ENCODE measurements at regions not wholly inside any gene's neighbourhood (a gene's known extent, or its start where the extent isn't known, plus 50 kb on each side); places are given as distances from the start of the nearest gene placed in this dataset.

DNA sequence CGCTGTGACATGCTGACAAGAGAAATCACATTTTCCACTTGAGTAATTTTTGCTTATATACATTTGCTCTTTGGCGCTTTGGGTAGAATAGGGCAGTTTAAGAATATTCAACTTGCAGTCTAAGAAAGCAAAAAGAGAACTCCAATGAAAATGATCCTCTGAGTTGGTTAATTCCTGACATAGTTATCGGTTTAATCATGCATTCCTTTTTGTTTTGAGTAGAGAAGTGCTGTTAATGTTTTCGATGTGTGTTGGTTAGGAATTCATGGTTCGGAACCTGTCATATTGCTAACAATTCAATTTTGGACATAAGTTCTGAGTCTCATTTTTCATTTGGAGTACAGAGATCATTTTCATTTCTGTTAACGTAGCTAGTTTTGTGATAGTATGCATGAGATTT lies 700.6 kb upstream of the PITX2 start (continued):
- no peak for TF ChIP-seq SP1 (IDR thresholded peaks at IDR 0.05; ENCODE audit: low read depth, low read length)

DNA sequence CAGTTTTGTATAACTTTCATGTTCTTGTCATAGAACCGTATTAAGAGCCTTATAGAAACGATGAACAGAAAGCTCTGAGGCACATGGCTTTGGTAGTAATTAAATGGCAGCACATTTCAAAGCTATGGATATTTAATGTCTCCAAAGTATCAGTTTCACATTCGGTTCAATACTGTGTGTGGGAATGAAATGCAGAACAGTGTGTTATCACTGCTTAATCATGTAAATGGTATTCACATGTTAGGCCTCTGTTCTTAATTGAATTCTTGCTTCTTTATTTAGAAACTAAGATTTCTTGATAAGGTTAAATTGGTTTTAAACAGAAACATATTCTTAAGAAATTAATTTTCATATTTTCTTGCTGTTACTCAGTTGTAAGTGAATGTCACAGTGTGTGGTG lies 701.0 kb upstream of the PITX2 start:
- ChIA-PET POLR2A (ENCODE audit: partially characterized antibody) (no interaction called here), CTCF (ENCODE audit: partially characterized antibody) (interaction anchor here (0.6 kb wide), 1 partner anchor 698 kb away, joined by 3 read pairs; no protein-coding TSS in a partner anchor)
- no peaks in the 10 kb centered on the region for H3K27me3 ChIP-seq (replicated peaks in 1 of 4; ENCODE audit: control insufficient read depth in 3 of 4, extremely low read depth in 1 of 4, insufficient read depth in 3 of 4, low read length in 3 of 4)
- H3K4me2 ChIP-seq (ENCODE audit: insufficient read depth in 1 of 2, low read depth in 2 of 2, low read length in 2 of 2), result no peak overlapping the region
- H3K56ac ChIP-seq (replicated peaks; ENCODE audit: insufficient read length, low read depth, low read length), result no peak overlapping the region
- no peaks in the 10 kb centered on the region for H3K9me3 ChIP-seq (ENCODE audit: insufficient read depth in 2 of 2, low read depth in 1 of 2, low read length in 1 of 2)
- H3K79me1 ChIP-seq (ENCODE audit: low read depth, low read length), result no peaks in the 10 kb centered on the region
- no peak overlapping the region for H4K8ac ChIP-seq (ENCODE audit: extremely low read depth, insufficient read depth, low read length)
- H4K20me1 ChIP-seq (replicated peaks in 1 of 2; ENCODE audit: control insufficient read depth in 1 of 2, insufficient read depth in 2 of 2, low read length in 2 of 2), result no peaks in the 10 kb centered on the region
- H2AFZ ChIP-seq (ENCODE audit: low read length), result no peak overlapping the region
- H4K5ac ChIP-seq (ENCODE audit: insufficient read length, low read depth, low read length), result no peak overlapping the region
- no peak overlapping the region for H3K4ac ChIP-seq (replicated peaks; ENCODE audit: insufficient read length, low read depth, low read length)
- H3K14ac ChIP-seq (ENCODE audit: insufficient read length), result no peak overlapping the region
- H2AK5ac ChIP-seq (ENCODE audit: low read depth, low read length), result no peak overlapping the region
- H3K9ac ChIP-seq (replicated peaks in 1 of 4; ENCODE audit: extremely low read depth in 1 of 4, low read depth in 3 of 4, low read length in 3 of 4), result no peak overlapping the region
- FAIRE-seq (no peak), DNase-seq (ENCODE audit: low read depth in 1 of 2, low spot score in 2 of 2) (no peak)
- no peaks in the 10 kb centered on the region for H3K4me1 ChIP-seq (replicated peaks in 1 of 4; ENCODE audit: control insufficient read depth in 3 of 4, insufficient read depth in 4 of 4, low read length in 3 of 4)
- no peaks in the 10 kb centered on the region for H3K36me3 ChIP-seq (ENCODE audit: control insufficient read depth in 2 of 4, insufficient read depth in 4 of 4, low read length in 3 of 4)
- no peak overlapping the region for H2BK15ac ChIP-seq (ENCODE audit: low read length)
- H3K18ac ChIP-seq (ENCODE audit: extremely low read depth, low read length), result no peak overlapping the region
- H4K91ac ChIP-seq (replicated peaks; ENCODE audit: insufficient read length, low read length), result no peak overlapping the region
- no peak overlapping the region for H3K4me3 ChIP-seq (ENCODE audit: extremely low read depth in 1 of 4, insufficient read depth in 2 of 4, low read depth in 3 of 4, low read length in 4 of 4)
- no peak overlapping the region for H3K27ac ChIP-seq (ENCODE audit: low read depth, low read length)
- no peak overlapping the region for H2BK12ac ChIP-seq (ENCODE audit: low read depth, low read length)
- no peak overlapping the region for H2BK120ac ChIP-seq (replicated peaks; ENCODE audit: low read depth, low read length)
- H3K23ac ChIP-seq (ENCODE audit: insufficient read length), result no peak overlapping the region
- no peaks in the 10 kb centered on the region for H3K79me2 ChIP-seq (ENCODE audit: control insufficient read depth in 1 of 2, insufficient read depth in 2 of 2, low read length in 2 of 2)
- no peak overlapping the region for H2BK20ac ChIP-seq (ENCODE audit: low read length)
- no peaks in the 10 kb centered on the region for H3K23me2 ChIP-seq (ENCODE audit: low read depth, low read length)
- no peak overlapping the region for H2BK5ac ChIP-seq (ENCODE audit: low read depth, low read length)
- WGBS, 2 experiments (ENCODE audit: extremely low coverage in 1 of 2, insufficient coverage in 1 of 2, insufficient read length in 1 of 2, insufficient replicate concordance in 2 of 2, low coverage in 1 of 2, low lambda C conversion rate in 2 of 2, missing lambda C conversion rate in 1 of 2), result 87% methylated on average over 3 of the region's 3 CpGs; no CpG with 5 or more reads in 1 of the 2 experiments
- TF ChIP-seq SP4 (IDR thresholded peaks at IDR 0.05; ENCODE audit: low read length), result no peak
- no peak for TF ChIP-seq SUZ12 (IDR thresholded peaks at IDR 0.05; ENCODE audit: low read length)
- no peak for TF ChIP-seq ASH2L (IDR thresholded peaks at IDR 0.05; ENCODE audit: low read length)
- TF ChIP-seq POLR2AphosphoS5 (IDR thresholded peaks at IDR 0.05; ENCODE audit: low read depth, low read length), result no peak
- no peak for TF ChIP-seq MAFK (IDR thresholded peaks at IDR 0.05; ENCODE audit: low read depth, low read length)
- no peak for TF ChIP-seq CBX8 (IDR thresholded peaks at IDR 0.05; ENCODE audit: borderline replicate concordance, low read depth, low read length)
- no peak for TF ChIP-seq JUND (IDR thresholded peaks at IDR 0.05; ENCODE audit: low read length)
- TF ChIP-seq CHD2 (IDR thresholded peaks at IDR 0.05; ENCODE audit: low read length), result no peak
- TF ChIP-seq, protein P1, sequence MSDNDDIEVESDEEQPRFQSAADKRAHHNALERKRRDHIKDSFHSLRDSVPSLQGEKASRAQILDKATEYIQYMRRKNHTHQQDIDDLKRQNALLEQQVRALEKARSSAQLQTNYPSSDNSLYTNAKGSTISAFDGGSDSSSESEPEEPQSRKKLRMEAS (IDR thresholded peaks at IDR 0.05), result no peak
- no peak for TF ChIP-seq ZNF274 (IDR thresholded peaks at IDR 0.05; ENCODE audit: borderline replicate concordance, extremely low read depth, low read length)
- TF ChIP-seq, protein P2, sequence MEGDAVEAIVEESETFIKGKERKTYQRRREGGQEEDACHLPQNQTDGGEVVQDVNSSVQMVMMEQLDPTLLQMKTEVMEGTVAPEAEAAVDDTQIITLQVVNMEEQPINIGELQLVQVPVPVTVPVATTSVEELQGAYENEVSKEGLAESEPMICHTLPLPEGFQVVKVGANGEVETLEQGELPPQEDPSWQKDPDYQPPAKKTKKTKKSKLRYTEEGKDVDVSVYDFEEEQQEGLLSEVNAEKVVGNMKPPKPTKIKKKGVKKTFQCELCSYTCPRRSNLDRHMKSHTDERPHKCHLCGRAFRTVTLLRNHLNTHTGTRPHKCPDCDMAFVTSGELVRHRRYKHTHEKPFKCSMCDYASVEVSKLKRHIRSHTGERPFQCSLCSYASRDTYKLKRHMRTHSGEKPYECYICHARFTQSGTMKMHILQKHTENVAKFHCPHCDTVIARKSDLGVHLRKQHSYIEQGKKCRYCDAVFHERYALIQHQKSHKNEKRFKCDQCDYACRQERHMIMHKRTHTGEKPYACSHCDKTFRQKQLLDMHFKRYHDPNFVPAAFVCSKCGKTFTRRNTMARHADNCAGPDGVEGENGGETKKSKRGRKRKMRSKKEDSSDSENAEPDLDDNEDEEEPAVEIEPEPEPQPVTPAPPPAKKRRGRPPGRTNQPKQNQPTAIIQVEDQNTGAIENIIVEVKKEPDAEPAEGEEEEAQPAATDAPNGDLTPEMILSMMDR (IDR thresholded peaks at IDR 0.05; ENCODE audit: control extremely low read depth in 1 of 3, insufficient read depth in 1 of 3, low read depth in 1 of 3, low read length in 3 of 3), result no peak
